MCF 10A (cell line): ENCODE measurements at regions not wholly inside any gene's neighbourhood (a gene's known extent, or its start where the extent isn't known, plus 50 kb on each side); places are given as distances from the start of the nearest gene placed in this dataset.

ENCODE experiments used
- BruUV-seq: library from RNA; stranded (reverse); fragments of 400-500 nt; replicated peaks from 2 replicates; lab custom pipeline; 2021; lab: Mats Ljungman, UMichigan
- CTCF ChIA-PET: fragments of 300-600 bp; sonication (Branson Sonifier 250); formaldehyde crosslinking; extraction: SDS; loops from one replicate; lab custom pipeline; 2021; ENCODE audit warnings: antibody characterized with exemption, inconsistent platforms; lab: Yijun Ruan, JAX
- POLR2A ChIA-PET: fragments of 300-600, 350-650 bp; sonication (Branson Sonifier 250); formaldehyde crosslinking; extraction: SDS; loops from one replicate; lab custom pipeline; 2020; ENCODE audit warnings: antibody characterized with exemption, inconsistent platforms; lab: Yijun Ruan, JAX
- DNase-seq: peaks from one replicate; pipeline ENCODE4 v3.0.0-alpha.2; 2018; ENCODE audit not compliant: unreplicated experiment
- H3K27ac Mint-ChIP-seq: one replicate; pipeline ENCODE4 v1.8.0; 2022; ENCODE audit warnings: mild to moderate bottlenecking, low read depth, mixed read lengths; ENCODE audit not compliant: unreplicated experiment
- H3K27me3 Mint-ChIP-seq: one replicate; pipeline ENCODE4 v1.8.0; 2022; ENCODE audit warnings: mixed read lengths; ENCODE audit not compliant: insufficient read depth, unreplicated experiment
- H3K36me3 Mint-ChIP-seq: one replicate; pipeline ENCODE4 v1.8.0; 2022; ENCODE audit warnings: mild to moderate bottlenecking, moderate library complexity, mixed read lengths; ENCODE audit not compliant: insufficient read depth, unreplicated experiment
- H3K4me1 Mint-ChIP-seq: one replicate; pipeline ENCODE4 v1.8.0; 2022; ENCODE audit warnings: mixed read lengths; ENCODE audit not compliant: insufficient read depth, unreplicated experiment
- H3K4me3 Mint-ChIP-seq: one replicate; pipeline ENCODE4 v1.8.0; 2022; ENCODE audit warnings: mild to moderate bottlenecking, moderate library complexity, mixed read lengths; ENCODE audit not compliant: unreplicated experiment
- H3K9me3 Mint-ChIP-seq: one replicate; pipeline ENCODE4 v1.8.0; 2022; ENCODE audit warnings: mixed read lengths; ENCODE audit not compliant: unreplicated experiment
- CTCF ChIP-seq: fragments of 200-600 bp; IDR thresholded peaks from one replicate; pipeline ENCODE4 v1.8.0; 2022; ENCODE audit warnings: antibody characterized with exemption, mild to moderate bottlenecking; ENCODE audit not compliant: unreplicated experiment
- intact Hi-C: fragments of 100-400 bp; cut with micrococcal nuclease; formaldehyde crosslinking; loops from 2 replicates; pipeline ENCODE4 v1.14.1; 2022

GRCh38 chr17:51347851-51348584 lies 87.7 kb downstream of the UTP18 start:
- BruUV-seq = no TSS peak
- Mint-ChIP-seq H3K36me3 (no peaks in the 10 kb centered on the region), H3K27ac (no peak overlapping the region), H3K4me3 (no peak overlapping the region), H3K27me3 (peaks cover 40% of the 10 kb centered on the region), H3K4me1 (no peaks in the 10 kb centered on the region), H3K9me3 (no peaks in the 10 kb centered on the region)
- POLR2A ChIA-PET = no interaction called here
- intact Hi-C loops = no loop called here
- CTCF ChIA-PET = no interaction called here
- no peak for TF ChIP-seq CTCF
- no peak for DNase-seq

- no TSS peak for BruUV-seq
- TF ChIP-seq CTCF = no peak
- no peak for DNase-seq
- no peaks in the 10 kb centered on the region for H3K4me1 Mint-ChIP-seq
- intact Hi-C loops = no loop called here
- H3K4me3 Mint-ChIP-seq = no peak overlapping the region
- POLR2A ChIA-PET = no interaction called here
- H3K27me3 Mint-ChIP-seq = peaks cover 35% of the 10 kb centered on the region
- CTCF ChIA-PET = interaction anchor here (0.5 kb wide), 1 partner anchor 10 kb away, joined by 3 read pairs; no protein-coding TSS in a partner anchor
- no peak overlapping the region for H3K27ac Mint-ChIP-seq
- H3K36me3 Mint-ChIP-seq = no peaks in the 10 kb centered on the region
- H3K9me3 Mint-ChIP-seq = no peaks in the 10 kb centered on the region
These were observed 90.7 kb downstream of the UTP18 start for GRCh38 chr17:51351080-51351479.

- TF ChIP-seq CTCF = no peak
- H3K9me3 Mint-ChIP-seq = no peaks in the 10 kb centered on the region
- H3K4me3 Mint-ChIP-seq = no peak overlapping the region
- no peak overlapping the region for H3K27ac Mint-ChIP-seq
- no TSS peak for BruUV-seq
- no peaks in the 10 kb centered on the region for H3K36me3 Mint-ChIP-seq
- DNase-seq = no peak
- ChIA-PET POLR2A (no interaction called here), CTCF (interaction anchor here (0.6 kb wide), 1 partner anchor 1535 kb away, joined by 3 read pairs; no protein-coding TSS in a partner anchor)
- H3K4me1 Mint-ChIP-seq = no peaks in the 10 kb centered on the region
- H3K27me3 Mint-ChIP-seq = peaks cover 35% of the 10 kb centered on the region
- intact Hi-C loops = no loop called here
These were observed 91.5 kb downstream of the UTP18 start for GRCh38 chr17:51351890-51352289.

GRCh38 chr17:51352798-51353197 lies 92.5 kb downstream of the UTP18 start:
- Mint-ChIP-seq H3K27ac (no peak overlapping the region), H3K4me3 (no peak overlapping the region), H3K4me1 (no peaks in the 10 kb centered on the region), H3K9me3 (no peaks in the 10 kb centered on the region), H3K36me3 (no peaks in the 10 kb centered on the region), H3K27me3 (peaks cover 28% of the 10 kb centered on the region)
- BruUV-seq = no TSS peak
- DNase-seq = no peak
- intact Hi-C loops = no loop called here
- ChIA-PET POLR2A (no interaction called here), CTCF (no interaction called here)
- TF ChIP-seq CTCF = no peak
